ENCODE measurements at regions not wholly inside any gene's neighbourhood (a gene's known extent, or its start where the extent isn't known, plus 50 kb on each side); places are given as distances from the start of the nearest gene placed in this dataset.

DNA sequence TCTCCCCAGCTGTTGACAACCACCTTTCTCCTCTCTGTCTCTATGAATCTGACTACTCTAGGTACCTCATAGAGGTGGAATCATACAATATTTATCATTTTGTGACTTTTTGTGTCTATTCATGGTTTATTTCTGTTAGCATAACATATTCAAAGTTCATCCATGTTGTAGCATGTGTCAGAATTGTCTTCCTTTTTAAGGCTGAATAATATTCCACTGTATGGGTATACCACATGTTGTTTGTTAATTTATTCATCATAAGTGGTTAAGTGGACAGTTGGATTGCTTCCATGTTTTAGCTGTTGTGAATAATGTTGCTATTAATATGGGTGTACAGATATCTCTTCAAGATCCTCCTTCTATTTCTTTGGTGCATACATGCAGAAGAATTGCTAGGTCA is 69.9 kb upstream of the COMTD1 start:
- H3K4me3 ChIP-seq (ENCODE audit: control insufficient read depth in 1 of 2, extremely low read depth in 1 of 2, low read length in 1 of 2): no peak overlapping the region
- ATAC-seq (replicated peaks in 1 of 4): no peak
- ChIA-PET CTCF (no interaction called here), POLR2A (no interaction called here)
- no peak overlapping the region for H3K27ac Mint-ChIP-seq
- H3K27me3 Mint-ChIP-seq: peaks cover 7 to 16% of the 10 kb centered on the region in 2 donors
- peaks cover 0 to 16% (median 3%) of the 10 kb centered on the region in 3 donors for H3K9me3 Mint-ChIP-seq
- no peak overlapping the region for H3K27ac ChIP-seq (ENCODE audit: low read length)
- no peaks in the 10 kb centered on the region for H3K9me3 ChIP-seq
- H3K36me3 Mint-ChIP-seq: no peaks in the 10 kb centered on the region
- DNase-seq: no peak
- peaks cover 0 to 8% (median 6%) of the 10 kb centered on the region in 3 donors for H3K4me1 Mint-ChIP-seq
- H3K27me3 ChIP-seq (replicated peaks in 1 of 2; ENCODE audit: control insufficient read depth in 2 of 2, extremely low read depth in 1 of 2, insufficient read depth in 2 of 2, low read length in 1 of 2): no peaks in the 10 kb centered on the region
- H3K36me3 ChIP-seq (ENCODE audit: control insufficient read depth in 2 of 2, extremely low read depth in 1 of 2, insufficient read depth in 1 of 2, low read length in 1 of 2): no peaks in the 10 kb centered on the region
- H3K4me3 Mint-ChIP-seq: no peak overlapping the region
- no peaks in the 10 kb centered on the region for H3K4me1 ChIP-seq (ENCODE audit: control insufficient read depth in 1 of 2, extremely low read depth in 1 of 2, insufficient read depth in 2 of 2, low read length in 2 of 2)

DNA sequence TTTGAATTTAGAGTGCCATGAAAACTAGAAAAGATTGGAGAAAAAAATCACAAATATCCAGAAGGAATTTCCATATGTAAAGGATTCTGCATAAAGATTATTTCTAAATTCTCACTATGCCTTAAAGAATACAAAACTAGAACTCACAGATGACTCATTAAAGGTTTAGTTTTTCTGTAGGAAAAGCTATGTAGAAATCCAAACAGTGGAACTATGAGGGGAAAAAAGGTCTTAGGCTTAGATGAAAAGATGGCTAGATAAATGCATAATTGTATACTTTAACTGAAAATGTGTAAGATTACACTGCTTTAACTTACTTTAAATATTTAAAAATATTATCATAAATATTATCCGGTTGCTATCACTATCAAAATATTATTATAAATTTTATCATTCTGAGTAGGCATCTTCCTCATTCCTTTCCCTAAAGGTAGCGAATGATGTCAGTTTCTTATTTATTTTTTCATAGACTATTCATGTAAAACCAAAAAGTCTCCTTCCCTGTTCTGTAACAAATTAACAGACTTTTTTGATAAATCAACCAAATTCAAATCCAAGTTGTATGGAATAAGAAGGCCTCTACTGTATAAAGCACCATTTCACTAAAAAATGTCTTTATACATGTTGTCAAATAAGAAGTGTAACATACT is 69.1 kb upstream of the COMTD1 start:
- H3K27ac Mint-ChIP-seq: no peak overlapping the region
- H3K4me3 Mint-ChIP-seq: no peak overlapping the region
- Histone ChIP-seq H3K36me3 (ENCODE audit: control insufficient read depth in 2 of 2, extremely low read depth in 1 of 2, insufficient read depth in 1 of 2, low read length in 1 of 2) (no peaks in the 10 kb centered on the region), H3K27me3 (replicated peaks in 1 of 2; ENCODE audit: control insufficient read depth in 2 of 2, extremely low read depth in 1 of 2, insufficient read depth in 2 of 2, low read length in 1 of 2) (no peaks in the 10 kb centered on the region), H3K4me3 (ENCODE audit: control insufficient read depth in 1 of 2, extremely low read depth in 1 of 2, low read length in 1 of 2) (no peak overlapping the region), H3K27ac (ENCODE audit: low read length) (no peak overlapping the region), H3K9me3 (no peaks in the 10 kb centered on the region), H3K4me1 (ENCODE audit: control insufficient read depth in 1 of 2, extremely low read depth in 1 of 2, insufficient read depth in 2 of 2, low read length in 2 of 2) (no peaks in the 10 kb centered on the region)
- H3K4me1 Mint-ChIP-seq: peaks cover 0 to 8% (median 6%) of the 10 kb centered on the region in 3 donors
- H3K9me3 Mint-ChIP-seq: peaks cover 0 to 16% (median 3%) of the 10 kb centered on the region in 3 donors
- ATAC-seq (replicated peaks in 1 of 4) (no peak), DNase-seq (no peak)
- H3K27me3 Mint-ChIP-seq: peaks cover 3 to 16% of the 10 kb centered on the region in 2 donors
- no peaks in the 10 kb centered on the region for H3K36me3 Mint-ChIP-seq
- ChIA-PET POLR2A (no interaction called here), CTCF (no interaction called here)
- no CpG with 5 or more reads among the region's 2 CpGs for WGBS (ENCODE audit: insufficient coverage)

DNA sequence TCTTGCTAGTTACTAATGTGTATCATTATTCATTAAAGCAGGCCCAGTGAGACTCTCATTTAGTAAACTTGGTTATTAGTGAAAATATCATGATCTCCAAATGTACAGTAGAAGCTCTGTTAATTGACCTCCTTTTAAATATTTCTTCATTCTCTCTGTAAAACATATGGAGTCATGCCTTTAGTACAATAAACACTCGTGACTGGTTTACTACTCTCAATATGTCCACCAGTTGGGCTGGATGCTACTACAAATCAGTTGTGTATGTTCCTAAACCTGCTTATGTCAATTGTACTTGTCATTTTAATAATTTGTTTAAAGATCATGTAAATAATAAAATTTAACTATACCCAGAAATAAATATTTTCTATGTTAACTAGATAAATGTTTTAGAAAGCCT is 68.6 kb upstream of the COMTD1 start:
- ATAC-seq (replicated peaks in 1 of 4): no peak
- Histone ChIP-seq H3K4me1 (ENCODE audit: control insufficient read depth in 1 of 2, extremely low read depth in 1 of 2, insufficient read depth in 2 of 2, low read length in 2 of 2) (no peaks in the 10 kb centered on the region), H3K27me3 (replicated peaks in 1 of 2; ENCODE audit: control insufficient read depth in 2 of 2, extremely low read depth in 1 of 2, insufficient read depth in 2 of 2, low read length in 1 of 2) (no peaks in the 10 kb centered on the region), H3K4me3 (ENCODE audit: control insufficient read depth in 1 of 2, extremely low read depth in 1 of 2, low read length in 1 of 2) (no peak overlapping the region), H3K27ac (ENCODE audit: low read length) (no peak overlapping the region), H3K9me3 (no peaks in the 10 kb centered on the region), H3K36me3 (ENCODE audit: control insufficient read depth in 2 of 2, extremely low read depth in 1 of 2, insufficient read depth in 1 of 2, low read length in 1 of 2) (no peaks in the 10 kb centered on the region)
- peaks cover 3 to 16% of the 10 kb centered on the region in 2 donors for H3K27me3 Mint-ChIP-seq
- H3K36me3 Mint-ChIP-seq: no peaks in the 10 kb centered on the region
- ChIA-PET CTCF (no interaction called here), POLR2A (no interaction called here)
- H3K4me1 Mint-ChIP-seq: peaks cover 0 to 8% (median 6%) of the 10 kb centered on the region in 3 donors
- no peak for DNase-seq
- no CpG with 5 or more reads among the region's 1 CpG for WGBS (ENCODE audit: insufficient coverage)
- H3K4me3 Mint-ChIP-seq: no peak overlapping the region
- H3K27ac Mint-ChIP-seq: no peak overlapping the region
- peaks cover 0 to 16% (median 3%) of the 10 kb centered on the region in 3 donors for H3K9me3 Mint-ChIP-seq

DNA sequence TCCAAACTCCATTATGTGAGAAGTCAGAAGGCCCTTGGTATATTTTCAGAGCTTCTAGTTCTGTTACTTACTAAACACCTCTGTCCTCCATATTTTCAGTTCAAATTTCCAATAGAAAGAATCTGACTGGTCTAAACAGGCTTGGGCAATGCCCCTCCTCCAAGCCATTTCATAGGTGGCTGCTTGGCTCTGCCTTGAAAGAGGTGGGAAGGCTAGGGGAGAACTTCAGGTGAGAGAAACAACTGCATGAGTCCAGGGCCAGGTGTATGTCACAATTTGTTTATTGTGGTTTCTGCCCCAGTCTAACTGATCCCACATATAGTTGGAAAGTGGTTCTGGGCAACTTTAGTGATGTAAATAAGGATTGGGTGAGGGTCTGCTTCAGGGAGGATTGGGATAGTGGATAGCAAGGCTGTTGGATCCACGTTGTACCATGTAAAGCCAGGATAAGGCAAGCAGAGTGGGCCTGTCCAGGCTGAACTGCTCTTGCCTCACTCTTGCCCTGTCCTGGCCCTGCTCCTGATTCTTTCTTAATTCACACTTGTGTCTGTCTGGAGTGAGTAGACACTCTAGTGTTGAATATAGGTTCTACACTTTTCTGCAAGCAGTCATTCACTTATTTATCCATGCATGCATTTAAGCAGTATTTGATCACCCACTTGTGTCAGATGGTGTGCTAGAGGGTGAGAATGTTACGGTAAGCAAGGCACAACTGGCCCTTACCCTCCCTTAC is 67.5 kb upstream of the COMTD1 start:
- 38% methylated on average over 1 of the region's 2 CpGs for WGBS (ENCODE audit: insufficient coverage)
- Histone ChIP-seq H3K27ac (ENCODE audit: low read length) (no peak overlapping the region), H3K9me3 (no peaks in the 10 kb centered on the region), H3K4me1 (ENCODE audit: control insufficient read depth in 1 of 2, extremely low read depth in 1 of 2, insufficient read depth in 2 of 2, low read length in 2 of 2) (no peaks in the 10 kb centered on the region), H3K27me3 (replicated peaks in 1 of 2; ENCODE audit: control insufficient read depth in 2 of 2, extremely low read depth in 1 of 2, insufficient read depth in 2 of 2, low read length in 1 of 2) (peaks cover 0 to 5% of the 10 kb centered on the region in 2 experiments), H3K4me3 (ENCODE audit: control insufficient read depth in 1 of 2, extremely low read depth in 1 of 2, low read length in 1 of 2) (no peak overlapping the region), H3K36me3 (ENCODE audit: control insufficient read depth in 2 of 2, extremely low read depth in 1 of 2, insufficient read depth in 1 of 2, low read length in 1 of 2) (no peaks in the 10 kb centered on the region)
- DNase-seq (no peak), ATAC-seq (replicated peaks in 1 of 4) (no peak)
- peaks cover 0 to 8% (median 6%) of the 10 kb centered on the region in 3 donors for H3K4me1 Mint-ChIP-seq
- CTCF ChIA-PET: interaction anchor here in 1 of 2 donors (0.7 kb wide), 1 partner anchor 11 kb away, joined by 3 read pairs; no protein-coding TSS in a partner anchor
- peaks cover 0 to 16% (median 3%) of the 10 kb centered on the region in 3 donors for H3K9me3 Mint-ChIP-seq
- POLR2A ChIA-PET: no interaction called here
- H3K27me3 Mint-ChIP-seq: peaks cover 3 to 16% of the 10 kb centered on the region in 2 donors
- no peaks in the 10 kb centered on the region for H3K36me3 Mint-ChIP-seq
- H3K27ac Mint-ChIP-seq: no peak overlapping the region
- no peak overlapping the region for H3K4me3 Mint-ChIP-seq

DNA sequence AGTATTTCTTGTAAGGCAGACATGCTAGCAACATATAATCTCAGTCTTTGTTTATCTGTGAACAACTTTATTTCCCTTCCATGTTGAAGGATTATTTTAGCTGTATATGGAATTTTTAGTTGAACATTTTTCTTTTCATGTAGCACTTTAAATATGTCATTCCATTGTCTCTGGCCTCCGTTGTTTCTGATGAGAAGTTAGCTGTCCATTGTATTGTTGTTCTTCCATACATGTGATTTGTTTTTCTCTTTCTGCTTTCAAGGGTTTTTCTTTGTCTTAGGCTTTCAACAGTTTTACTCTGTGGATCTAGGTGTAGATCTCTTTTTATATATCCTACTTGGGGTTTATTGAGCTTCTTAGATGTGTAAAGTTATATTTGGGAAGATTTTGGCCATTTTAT is 66.3 kb upstream of the COMTD1 start:
- Mint-ChIP-seq H3K36me3 (no peaks in the 10 kb centered on the region), H3K9me3 (peaks cover 0 to 16% (median 3%) of the 10 kb centered on the region in 3 donors), H3K27ac (no peak overlapping the region), H3K27me3 (peaks cover 3 to 16% of the 10 kb centered on the region in 2 donors), H3K4me3 (no peak overlapping the region), H3K4me1 (peaks cover 0 to 4% (median 2%) of the 10 kb centered on the region in 3 donors)
- no CpG with 5 or more reads among the region's 1 CpG for WGBS (ENCODE audit: insufficient coverage)
- ChIA-PET POLR2A (interaction anchor here in 1 of 2 donors (0.8 kb wide), 1 partner anchor 11 kb away, joined by 4 read pairs; no protein-coding TSS in a partner anchor), CTCF (interaction anchor here in 1 of 2 donors (0.6 kb wide), 1 partner anchor 1871 kb away, joined by 3 read pairs; no protein-coding TSS in a partner anchor)
- no peak overlapping the region for H3K4me3 ChIP-seq (ENCODE audit: control insufficient read depth in 1 of 2, extremely low read depth in 1 of 2, low read length in 1 of 2)
- no peaks in the 10 kb centered on the region for H3K36me3 ChIP-seq (ENCODE audit: control insufficient read depth in 2 of 2, extremely low read depth in 1 of 2, insufficient read depth in 1 of 2, low read length in 1 of 2)
- ATAC-seq (replicated peaks in 1 of 4) (no peak), DNase-seq (no peak)
- H3K4me1 ChIP-seq (ENCODE audit: control insufficient read depth in 1 of 2, extremely low read depth in 1 of 2, insufficient read depth in 2 of 2, low read length in 2 of 2): no peaks in the 10 kb centered on the region
- peaks cover 0 to 5% of the 10 kb centered on the region in 2 experiments for H3K27me3 ChIP-seq (replicated peaks in 1 of 2; ENCODE audit: control insufficient read depth in 2 of 2, extremely low read depth in 1 of 2, insufficient read depth in 2 of 2, low read length in 1 of 2)
- H3K9me3 ChIP-seq: no peaks in the 10 kb centered on the region
- no peak overlapping the region for H3K27ac ChIP-seq (ENCODE audit: low read length)

DNA sequence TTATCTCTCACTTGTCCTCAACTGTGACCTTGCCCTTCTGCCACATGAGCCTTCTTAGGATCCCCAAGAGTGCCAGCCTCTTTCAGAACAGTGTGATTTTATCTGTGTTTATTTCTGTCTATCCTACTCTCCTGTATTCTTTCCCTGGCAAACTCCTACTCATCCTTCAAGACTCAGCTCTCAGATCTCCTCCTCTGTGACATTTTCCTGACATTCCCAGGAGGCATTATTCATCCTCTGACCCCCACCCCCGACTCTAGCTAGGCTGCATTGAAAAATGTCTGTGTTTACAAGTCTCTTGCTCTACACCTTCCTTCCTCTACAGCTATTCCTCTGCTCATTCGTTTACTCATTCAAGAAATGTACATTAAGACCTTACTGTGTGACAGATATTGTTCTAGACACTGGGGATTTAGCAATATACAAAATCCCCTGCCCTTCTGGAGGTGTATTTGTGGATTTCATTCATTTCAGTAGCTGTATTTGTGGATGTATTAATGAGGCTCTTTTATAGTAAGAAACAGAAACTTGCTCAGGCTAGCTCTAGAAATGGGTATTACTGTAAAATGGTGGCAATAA is 61.4 kb upstream of the COMTD1 start:
- Histone ChIP-seq H3K27ac (ENCODE audit: low read length) (no peak overlapping the region), H3K4me3 (ENCODE audit: control insufficient read depth in 1 of 2, extremely low read depth in 1 of 2, low read length in 1 of 2) (no peak overlapping the region), H3K4me1 (ENCODE audit: control insufficient read depth in 1 of 2, extremely low read depth in 1 of 2, insufficient read depth in 2 of 2, low read length in 2 of 2) (peaks cover 0 to 7% of the 10 kb centered on the region in 2 experiments), H3K36me3 (ENCODE audit: control insufficient read depth in 2 of 2, extremely low read depth in 1 of 2, insufficient read depth in 1 of 2, low read length in 1 of 2) (no peaks in the 10 kb centered on the region), H3K27me3 (replicated peaks in 1 of 2; ENCODE audit: control insufficient read depth in 2 of 2, extremely low read depth in 1 of 2, insufficient read depth in 2 of 2, low read length in 1 of 2) (peaks cover 0 to 34% of the 10 kb centered on the region in 2 experiments), H3K9me3 (no peaks in the 10 kb centered on the region)
- no peak for ATAC-seq (replicated peaks in 1 of 4)
- peaks cover 4 to 6% (median 5%) of the 10 kb centered on the region in 3 donors for H3K4me1 Mint-ChIP-seq
- ChIA-PET CTCF (no interaction called here), POLR2A (interaction anchor here in 1 of 2 donors (0.6 kb wide), 1 partner anchor 630 kb away, joined by 4 read pairs; no protein-coding TSS in a partner anchor)
- no peak overlapping the region for H3K4me3 Mint-ChIP-seq
- no CpG with 5 or more reads among the region's 2 CpGs for WGBS (ENCODE audit: insufficient coverage)
- no peak overlapping the region for H3K27ac Mint-ChIP-seq
- H3K9me3 Mint-ChIP-seq: peaks cover 0 to 2% (median 0%) of the 10 kb centered on the region in 3 donors
- peaks cover 12 to 17% of the 10 kb centered on the region in 2 donors for H3K27me3 Mint-ChIP-seq
- DNase-seq: no peak
- H3K36me3 Mint-ChIP-seq: no peaks in the 10 kb centered on the region

Measured in T-cell (primary cell).